Activated CD4-positive, alpha-beta T cell treated with anti-CD3 and anti-CD28 coated beads, Interleukin-2, amount 50 U/mL, for 16 hours (primary cell): ENCODE measurements at regions not wholly inside any gene's neighbourhood (a gene's known extent, or its start where the extent isn't known, plus 50 kb on each side); places are given as distances from the start of the nearest gene placed in this dataset.

ENCODE experiments used
- DNase-seq: peaks from one replicate; pipeline ENCODE4 v3.0.0-alpha.2; 2020

DNA sequence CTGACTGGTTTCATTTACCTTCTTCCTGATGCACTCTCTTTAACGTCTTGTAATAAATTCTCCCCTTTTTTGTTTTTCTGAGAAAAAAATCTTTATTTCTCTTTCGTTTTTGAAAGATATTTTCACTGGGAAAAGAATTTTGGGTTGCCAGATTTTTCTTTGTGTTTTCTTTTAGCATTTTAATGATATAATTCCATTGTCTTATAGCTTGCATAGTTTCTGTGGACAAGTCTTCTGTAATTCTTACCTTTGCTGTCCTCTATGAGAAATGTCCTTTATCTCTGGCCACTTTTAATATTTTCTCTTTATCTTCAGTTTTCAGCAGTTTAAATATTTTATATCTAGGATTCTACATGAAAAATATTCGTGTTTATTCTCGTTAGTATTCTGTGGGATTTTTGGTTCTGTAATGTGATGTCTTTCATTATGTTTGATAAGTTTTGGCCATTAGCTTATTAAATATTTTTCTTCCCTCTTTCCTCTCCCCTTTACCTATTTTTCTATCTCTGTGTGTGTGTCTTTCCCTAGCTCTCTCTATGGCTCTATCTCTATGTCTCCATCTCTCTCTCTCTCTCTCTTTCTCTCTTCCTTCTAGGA, 236.5 kb downstream of the C16orf95 start:
- DNase-seq = no peak

- no peak for DNase-seq
These were observed 231.8 kb downstream of the C16orf95 start for GRCh38 chr16:87085441-87085840.

- DNase-seq = no peak
These were observed 231.0 kb downstream of the C16orf95 start for GRCh38 chr16:87086156-87086555.

- no peak for DNase-seq
These were observed 230.6 kb downstream of the C16orf95 start for GRCh38 chr16:87086575-87086974.

- DNase-seq = no peak
These were observed 224.2 kb downstream of the C16orf95 start for GRCh38 chr16:87092958-87093357.

DNA sequence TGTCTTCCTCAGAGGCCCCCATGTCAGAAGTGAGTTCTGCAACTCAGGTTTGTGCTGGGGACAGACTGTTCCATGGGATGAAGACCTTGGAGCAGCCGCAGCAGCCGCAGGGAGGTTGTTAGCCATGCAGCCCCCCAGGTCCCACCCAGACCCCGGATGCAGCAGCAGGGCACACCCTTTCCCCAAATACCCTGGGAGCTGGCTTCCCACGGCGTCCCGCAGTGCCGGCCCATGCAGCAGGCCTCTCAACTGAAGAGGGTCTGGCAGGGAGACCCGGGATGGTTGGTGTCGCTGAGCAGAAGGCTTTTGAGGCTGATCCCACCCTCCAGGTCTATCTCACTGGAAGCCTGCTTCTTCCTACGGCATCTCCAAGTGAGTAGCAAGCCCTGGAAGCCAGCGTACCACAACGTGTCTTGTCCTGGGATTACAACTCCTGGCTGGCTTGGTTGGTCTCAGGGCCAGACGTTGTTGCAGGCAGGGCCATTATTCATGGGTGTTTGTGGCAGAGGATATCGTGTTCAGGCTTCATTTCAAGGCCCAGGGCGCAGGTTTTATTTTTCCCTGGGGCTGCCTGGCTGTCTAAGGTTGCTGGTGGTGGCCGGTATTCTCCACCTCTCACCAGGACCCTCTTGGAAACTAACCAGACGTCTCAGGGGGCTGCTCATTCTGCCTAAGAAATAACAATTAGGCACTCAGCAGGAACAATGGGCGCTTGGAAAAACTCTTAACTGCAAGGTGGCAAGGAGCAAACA, 223.2 kb downstream of the C16orf95 start:
- no peak for DNase-seq

GRCh38 chr16:87094556-87094865, 222.7 kb downstream of the C16orf95 start:
- DNase-seq = no peak

GRCh38 chr16:87095271-87095670, 221.9 kb downstream of the C16orf95 start:
- DNase-seq = no peak

DNA sequence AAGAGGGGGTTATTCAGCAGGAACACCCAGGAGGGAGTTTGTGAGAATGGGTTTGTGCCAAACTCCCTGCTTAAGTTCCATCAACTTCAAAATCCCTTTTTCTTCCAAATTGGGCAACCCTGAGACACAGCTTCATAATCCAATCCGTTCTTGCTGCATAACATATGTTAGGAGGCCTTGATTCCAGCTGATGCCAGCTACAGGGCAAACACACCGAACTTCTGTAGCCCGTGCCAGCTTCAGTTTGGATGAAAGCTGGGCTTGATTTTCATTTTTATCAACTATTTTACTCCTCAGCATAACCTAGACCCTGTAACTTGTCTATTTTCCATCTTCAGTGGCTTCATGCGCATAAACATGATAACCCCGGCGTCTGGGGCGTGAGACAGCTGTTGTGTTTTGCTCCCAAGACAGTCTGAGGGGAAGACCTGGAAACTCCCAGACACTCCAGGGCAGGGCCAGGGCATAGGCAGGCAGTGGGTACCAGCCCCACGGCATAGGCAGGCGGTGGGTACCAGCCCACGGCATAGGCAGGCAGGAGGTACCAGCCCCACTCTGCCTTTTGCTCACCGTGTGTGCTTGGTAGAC, 220.4 kb downstream of the C16orf95 start:
- DNase-seq = no peak

GRCh38 chr16:87098361-87098760, 218.8 kb downstream of the C16orf95 start:
- no peak for DNase-seq

GRCh38 chr16:87098976-87099720, 218.0 kb downstream of the C16orf95 start:
- DNase-seq = no peak

- no peak for DNase-seq
These were observed 216.7 kb downstream of the C16orf95 start for GRCh38 chr16:87100306-87101058.

GRCh38 chr16:87101903-87102302, 215.3 kb downstream of the C16orf95 start:
- no peak for DNase-seq

- DNase-seq = no peak
These were observed 210.0 kb downstream of the C16orf95 start for GRCh38 chr16:87107201-87107600.

DNA sequence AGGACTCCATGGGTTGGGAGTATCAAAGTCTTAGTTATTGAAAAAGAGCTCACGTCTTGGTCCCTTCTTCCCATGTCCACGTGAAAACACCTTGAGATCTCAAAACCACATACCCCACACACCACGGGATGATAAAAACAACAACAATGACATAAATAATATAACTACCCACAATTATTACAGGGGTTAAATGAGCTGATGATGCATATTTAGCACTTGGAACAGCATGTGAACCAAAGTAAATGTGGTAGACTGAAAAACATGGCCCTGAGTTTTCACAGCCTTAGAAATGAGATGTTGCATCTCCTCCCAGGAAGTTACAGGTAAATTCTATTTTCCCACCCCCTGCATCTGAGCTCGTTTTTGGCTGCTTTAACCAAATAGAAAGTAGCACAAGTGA, 208.9 kb downstream of the C16orf95 start:
- no peak for DNase-seq

- DNase-seq = no peak
These were observed 208.3 kb downstream of the C16orf95 start for GRCh38 chr16:87108941-87109340.

GRCh38 chr16:87114832-87115231, 202.4 kb downstream of the C16orf95 start:
- no peak for DNase-seq

DNA sequence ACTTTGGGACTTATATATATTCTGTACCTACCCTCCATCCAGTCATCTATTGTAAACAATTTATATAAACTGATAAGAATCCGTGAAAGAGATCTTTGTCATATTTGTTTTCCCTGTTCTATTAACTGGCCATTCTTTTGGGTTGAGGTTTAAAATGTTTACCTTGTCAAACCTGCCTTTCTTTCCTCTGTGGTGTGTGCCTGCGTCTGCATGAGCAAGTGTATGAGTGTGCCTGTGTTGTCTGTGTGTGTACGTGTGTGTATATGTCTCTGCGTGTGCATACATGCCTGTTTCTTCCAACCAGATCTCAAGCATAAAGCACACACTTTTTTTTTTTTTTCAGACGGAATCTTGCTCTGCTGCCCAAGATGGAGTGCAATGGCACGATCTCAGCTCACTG, 201.5 kb downstream of the C16orf95 start:
- no peak for DNase-seq

- no peak for DNase-seq
These were observed 199.3 kb downstream of the C16orf95 start for GRCh38 chr16:87117936-87118335.

- DNase-seq = no peak
These were observed 198.0 kb downstream of the C16orf95 start for GRCh38 chr16:87119168-87119567.

DNA sequence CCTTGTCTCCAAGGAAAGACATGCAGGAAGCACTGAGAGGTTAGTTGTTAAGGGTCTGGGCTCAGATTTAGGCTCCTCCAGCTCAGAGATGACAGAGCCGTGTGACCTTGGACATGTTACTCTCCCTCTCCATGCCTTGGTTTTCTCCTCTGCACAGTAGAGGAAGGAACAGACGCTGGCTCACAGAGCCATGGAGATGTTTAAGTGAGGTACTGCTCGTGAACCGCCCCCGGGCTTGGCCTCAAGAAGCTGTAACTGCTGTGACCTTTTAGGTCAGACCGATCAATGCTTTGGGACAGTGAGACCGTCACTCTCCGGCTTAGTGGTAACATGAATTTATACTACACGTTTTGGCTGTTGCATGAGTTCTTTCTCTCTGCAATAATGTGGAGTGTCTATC, 197.4 kb downstream of the C16orf95 start:
- no peak for DNase-seq

GRCh38 chr16:87121816-87122215, 195.4 kb downstream of the C16orf95 start:
- no peak for DNase-seq

- DNase-seq = no peak
These were observed 193.7 kb downstream of the C16orf95 start for GRCh38 chr16:87123356-87124001.
